ENCODE measurements at regions not wholly inside any gene's neighbourhood (a gene's known extent, or its start where the extent isn't known, plus 50 kb on each side); places are given as distances from the start of the nearest gene placed in this dataset.

DNA sequence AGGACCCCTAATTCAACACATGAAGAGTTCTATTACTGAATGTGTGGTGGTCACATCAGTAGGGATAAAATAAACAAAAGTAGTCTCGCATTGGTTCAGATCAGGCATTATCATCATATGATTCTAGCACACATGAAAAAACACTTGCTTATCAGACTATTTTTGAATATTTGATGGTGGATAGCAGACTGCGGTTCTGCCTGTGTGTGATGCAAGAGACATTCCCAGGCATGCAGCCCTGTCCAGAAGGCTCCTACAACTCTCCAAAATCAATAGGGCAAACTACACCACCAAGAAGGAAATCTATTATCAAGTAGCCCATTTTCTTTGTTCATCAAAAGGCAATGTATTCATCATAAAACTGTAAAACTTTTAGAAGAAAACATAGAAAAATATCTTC is 304.7 kb downstream of the DUSP10 start:
- TF ChIP-seq POLR2A (IDR thresholded peaks at IDR 0.05), result no peak
- TF ChIP-seq, protein P1, sequence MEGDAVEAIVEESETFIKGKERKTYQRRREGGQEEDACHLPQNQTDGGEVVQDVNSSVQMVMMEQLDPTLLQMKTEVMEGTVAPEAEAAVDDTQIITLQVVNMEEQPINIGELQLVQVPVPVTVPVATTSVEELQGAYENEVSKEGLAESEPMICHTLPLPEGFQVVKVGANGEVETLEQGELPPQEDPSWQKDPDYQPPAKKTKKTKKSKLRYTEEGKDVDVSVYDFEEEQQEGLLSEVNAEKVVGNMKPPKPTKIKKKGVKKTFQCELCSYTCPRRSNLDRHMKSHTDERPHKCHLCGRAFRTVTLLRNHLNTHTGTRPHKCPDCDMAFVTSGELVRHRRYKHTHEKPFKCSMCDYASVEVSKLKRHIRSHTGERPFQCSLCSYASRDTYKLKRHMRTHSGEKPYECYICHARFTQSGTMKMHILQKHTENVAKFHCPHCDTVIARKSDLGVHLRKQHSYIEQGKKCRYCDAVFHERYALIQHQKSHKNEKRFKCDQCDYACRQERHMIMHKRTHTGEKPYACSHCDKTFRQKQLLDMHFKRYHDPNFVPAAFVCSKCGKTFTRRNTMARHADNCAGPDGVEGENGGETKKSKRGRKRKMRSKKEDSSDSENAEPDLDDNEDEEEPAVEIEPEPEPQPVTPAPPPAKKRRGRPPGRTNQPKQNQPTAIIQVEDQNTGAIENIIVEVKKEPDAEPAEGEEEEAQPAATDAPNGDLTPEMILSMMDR (IDR thresholded peaks at IDR 0.05), result no peak

Measured in body of pancreas (tissue), 4 donors.